HG03159 (cell line): ENCODE measurements at regions not wholly inside any gene's neighbourhood (a gene's known extent, or its start where the extent isn't known, plus 50 kb on each side); places are given as distances from the start of the nearest gene placed in this dataset.
"Not testable (repeated sequence)": the region's sequence is repeated elsewhere in the genome, so short reads cannot be mapped to it uniquely, and the experiment has no call there.

ENCODE experiments used
- ATAC-seq: cut with Tn5 transposase; IDR thresholded peaks from one replicate; pipeline ENCODE4 v1.9.1; 2021; ENCODE audit warnings: mild to moderate bottlenecking, moderate library complexity; ENCODE audit not compliant: unreplicated experiment

- no peak for ATAC-seq
Observed at GRCh38 chr13:53101883-53102282, 73.3 kb downstream of the OLFM4 start.

GRCh38 chr13:53104136-53104535 is 75.5 kb downstream of the OLFM4 start:
- no peak for ATAC-seq

GRCh38 chr13:53105477-53105876 is 76.9 kb downstream of the OLFM4 start:
- ATAC-seq = no peak

- no peak for ATAC-seq
Observed at GRCh38 chr13:53105890-53106289, 77.3 kb downstream of the OLFM4 start.

GRCh38 chr13:53110181-53110580 is 81.6 kb downstream of the OLFM4 start:
- no peak for ATAC-seq

GRCh38 chr13:53110614-53111013 is 82.0 kb downstream of the OLFM4 start:
- ATAC-seq = no peak

GRCh38 chr13:53112522-53112921 is 83.9 kb downstream of the OLFM4 start:
- no peak for ATAC-seq

- ATAC-seq = not testable (repeated sequence)
Observed at GRCh38 chr13:53117048-53117447, 88.4 kb downstream of the OLFM4 start.

- no peak for ATAC-seq
Observed at GRCh38 chr13:53121131-53121773, 92.6 kb downstream of the OLFM4 start.

- no peak for ATAC-seq
Observed at GRCh38 chr13:53121919-53122318, 93.3 kb downstream of the OLFM4 start.

GRCh38 chr13:53123536-53123935 is 94.9 kb downstream of the OLFM4 start:
- no peak for ATAC-seq

- ATAC-seq = no peak
Observed at GRCh38 chr13:53124623-53125022, 96.0 kb downstream of the OLFM4 start.

GRCh38 chr13:53126841-53127245 is 98.2 kb downstream of the OLFM4 start:
- no peak for ATAC-seq

- no peak for ATAC-seq
Observed at GRCh38 chr13:53127373-53127772, 98.8 kb downstream of the OLFM4 start.

GRCh38 chr13:53129864-53130393 is 101.3 kb downstream of the OLFM4 start:
- ATAC-seq = no peak

GRCh38 chr13:53131361-53131760 is 102.7 kb downstream of the OLFM4 start:
- no peak for ATAC-seq

GRCh38 chr13:53135301-53135700 is 106.7 kb downstream of the OLFM4 start:
- ATAC-seq = no peak

- no peak for ATAC-seq
Observed at GRCh38 chr13:53136554-53137215, 108.1 kb downstream of the OLFM4 start.

GRCh38 chr13:53137779-53138178 is 109.2 kb downstream of the OLFM4 start:
- ATAC-seq = no peak

GRCh38 chr13:53138376-53139036 is 109.9 kb downstream of the OLFM4 start:
- no peak for ATAC-seq

- ATAC-seq = no peak
Observed at GRCh38 chr13:53141336-53141735, 112.7 kb downstream of the OLFM4 start.

GRCh38 chr13:53142306-53142705 is 113.7 kb downstream of the OLFM4 start:
- ATAC-seq = no peak
